GM23338 (cell line): ENCODE measurements at regions not wholly inside any gene's neighbourhood (a gene's known extent, or its start where the extent isn't known, plus 50 kb on each side); places are given as distances from the start of the nearest gene placed in this dataset.

Experiments used
- ATAC-seq: fragments of 200-7000 bp; cut with Tn5 transposase; 3 replicates; pipeline ENCODE4 v1.9.1; 2020
- DNase-seq: peaks from one replicate; pipeline ENCODE4 v3.0.0-alpha.2; 2015; ENCODE audit warnings: low spot score
- H2AFZ ChIP-seq: fragments of 200-600 bp; sonication (generic); 2 replicates; pipeline ENCODE4 v1.8.0; 2016; ENCODE audit warnings: antibody characterized with exemption, mild to moderate bottlenecking, moderate library complexity
- H3F3A ChIP-seq: fragments of 200-600 bp; sonication (generic); replicated peaks from 2 replicates; pipeline ENCODE4 v1.8.0; 2017; ENCODE audit warnings: antibody characterized with exemption, mixed run types, low read depth
- H3K27ac ChIP-seq: fragments of 200-600 bp; sonication (generic); 2 replicates; pipeline ENCODE4 v1.6.1; 2016; ENCODE audit warnings: low read depth
- H3K27me3 ChIP-seq: fragments of 200-600 bp; sonication (generic); 2 replicates; pipeline ENCODE4 v1.8.0; 2016; ENCODE audit warnings: mild to moderate bottlenecking, mixed run types, moderate library complexity; ENCODE audit not compliant: insufficient read depth
- H3K36me3 ChIP-seq: fragments of 200-600 bp; sonication (generic); 2 replicates; pipeline ENCODE4 v1.8.0; 2016; ENCODE audit warnings: mild to moderate bottlenecking; ENCODE audit not compliant: insufficient read depth
- H3K4me1 ChIP-seq: fragments of 200-600 bp; sonication (generic); 2 replicates; pipeline ENCODE4 v1.8.0; 2016; ENCODE audit warnings: mild to moderate bottlenecking, moderate library complexity; ENCODE audit not compliant: insufficient read depth
- H3K4me2 ChIP-seq: fragments of 200-600 bp; sonication (generic); 2 replicates; pipeline ENCODE4 v1.7.1; 2017; ENCODE audit warnings: mixed run types
- H3K4me3 ChIP-seq: fragments of 200-600 bp; sonication (generic); 2 replicates; pipeline ENCODE4 v1.6.1; 2016; ENCODE audit warnings: mixed run types
- H3K79me2 ChIP-seq: fragments of 200-600 bp; sonication (generic); replicated peaks from 2 replicates; pipeline ENCODE4 v1.8.0; 2017; ENCODE audit warnings: mild to moderate bottlenecking; ENCODE audit not compliant: insufficient read depth
- H3K9me2 ChIP-seq: fragments of 200-600 bp; sonication (generic); 2 replicates; pipeline ENCODE4 v1.8.0; 2017; ENCODE audit not compliant: insufficient read depth
- H4K20me1 ChIP-seq: fragments of 200-600 bp; sonication (generic); replicated peaks from 2 replicates; pipeline ENCODE4 v1.8.0; 2017; ENCODE audit warnings: mild to moderate bottlenecking; ENCODE audit not compliant: insufficient read depth
- H3K27ac Mint-ChIP-seq: 2 replicates; pipeline ENCODE4 v1.8.0; 2020; ENCODE audit warnings: inconsistent platforms, mild to moderate bottlenecking, moderate library complexity, mixed read lengths
- H3K27me3 Mint-ChIP-seq: 3 replicates; pipeline ENCODE4 v1.8.0; 2022; ENCODE audit warnings: low read depth, mild to moderate bottlenecking, moderate library complexity, mixed read lengths, inconsistent platforms; ENCODE audit not compliant: insufficient read depth, poor library complexity
- H3K36me3 Mint-ChIP-seq: 3 replicates; pipeline ENCODE4 v1.8.0; 2021; ENCODE audit warnings: low read depth, mild to moderate bottlenecking, inconsistent platforms, moderate library complexity, mixed read lengths
- H3K4me1 Mint-ChIP-seq: 3 replicates; pipeline ENCODE4 v1.8.0; 2020; ENCODE audit warnings: mild to moderate bottlenecking, inconsistent platforms, mixed read lengths
- H3K4me3 Mint-ChIP-seq: 3 replicates; pipeline ENCODE4 v1.8.0; 2021; ENCODE audit warnings: moderate library complexity, mild to moderate bottlenecking, inconsistent platforms, mixed read lengths
- H3K9me3 Mint-ChIP-seq: 3 replicates; pipeline ENCODE4 v1.8.0; 2020; ENCODE audit warnings: moderate library complexity, mild to moderate bottlenecking, inconsistent platforms, mixed read lengths
- CREB1 ChIP-seq: fragments of 250-450 bp; sonication (Bioruptor Pico); IDR thresholded peaks from 2 replicates; pipeline ENCODE4 v1.5.0; 2020; ENCODE audit warnings: low read depth, mild to moderate bottlenecking, moderate library complexity
- CTCF ChIP-seq, 2 experiments: fragments of 200-600 bp in 1 of 2; sonication (generic) in 1 of 2; conservative IDR thresholded peaks; 2 replicates each; pipeline versions ENCODE4 v1.5.1 to v1.6.1; 2016 to 2017; ENCODE audit warnings: antibody characterized with exemption in 2 of 2, low read depth in 2 of 2, mild to moderate bottlenecking in 2 of 2, moderate library complexity in 1 of 2
- EZH2 ChIP-seq: fragments of 200-600 bp; sonication (generic); IDR thresholded peaks from one replicate; pipeline ENCODE4 v1.8.0; 2017; ENCODE audit warnings: antibody characterized with exemption, mild to moderate bottlenecking, low read depth; ENCODE audit not compliant: unreplicated experiment
- EZH2phosphoT487 ChIP-seq: fragments of 200-600 bp; sonication (generic); IDR thresholded peaks from one replicate; pipeline ENCODE4 v1.8.1; 2018; ENCODE audit warnings: antibody characterized with exemption; ENCODE audit not compliant: unreplicated experiment
- JUNB ChIP-seq: IDR thresholded peaks from one replicate; pipeline ENCODE4 v1.6.1; 2016; ENCODE audit warnings: antibody characterized with exemption; ENCODE audit not compliant: unreplicated experiment
- NANOG ChIP-seq: IDR thresholded peaks from 2 replicates; pipeline ENCODE4 v1.6.1; 2016; ENCODE audit warnings: antibody characterized with exemption, borderline replicate concordance
- POLR2AphosphoS5 ChIP-seq: IDR thresholded peaks from 2 replicates; pipeline ENCODE4 v1.6.1; 2016; ENCODE audit warnings: antibody characterized with exemption, low read depth
- REST ChIP-seq: IDR thresholded peaks from one replicate; pipeline ENCODE4 v1.6.1; 2018; ENCODE audit warnings: antibody characterized with exemption; ENCODE audit not compliant: unreplicated experiment
- STAT1 ChIP-seq: IDR thresholded peaks from one replicate; pipeline ENCODE4 v1.6.1; 2016; ENCODE audit warnings: antibody characterized with exemption; ENCODE audit not compliant: unreplicated experiment
- ZNF114 ChIP-seq: fragments of 250-450 bp; sonication (Bioruptor Pico); IDR thresholded peaks from 2 replicates; pipeline ENCODE4 v1.5.0; 2020; ENCODE audit warnings: mild to moderate bottlenecking, moderate library complexity
- ZNF331 ChIP-seq: fragments of 250-450 bp; sonication (Bioruptor Pico); IDR thresholded peaks from 2 replicates; pipeline ENCODE4 v1.5.0; 2020; ENCODE audit warnings: low read depth, mild to moderate bottlenecking, moderate library complexity
- TF ChIP-seq, protein P1 (sequence below): fragments of 250-450 bp; sonication (Bioruptor Pico); IDR thresholded peaks from 2 replicates; pipeline ENCODE4 v1.5.0; 2020; ENCODE audit warnings: mild to moderate bottlenecking, moderate library complexity
- TF ChIP-seq, protein P2 (sequence below): IDR thresholded peaks from 2 replicates; pipeline ENCODE4 v1.6.1; 2016; ENCODE audit warnings: antibody characterized with exemption

DNA sequence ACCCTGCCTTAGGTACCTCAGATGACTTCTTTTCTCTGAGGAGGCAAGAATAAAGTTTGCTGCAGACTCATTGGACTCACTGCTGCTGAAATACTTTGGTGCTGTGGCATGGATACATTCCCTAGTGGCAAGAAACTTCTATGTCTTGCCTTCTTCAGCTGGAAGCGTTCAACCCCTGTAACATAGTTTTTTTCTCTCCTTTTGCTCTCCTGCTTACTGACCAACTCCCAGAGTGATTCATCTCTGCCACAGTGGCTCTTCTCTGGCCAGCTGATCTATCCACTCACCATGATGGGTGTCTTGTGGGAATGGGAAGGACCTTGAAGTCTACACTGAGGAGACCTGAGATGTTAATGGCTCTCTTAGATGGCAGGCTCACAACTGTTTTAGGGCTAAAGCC is 309.3 kb upstream of the LRRTM4 start:
- Histone ChIP-seq H3K27me3 (no peaks in the 10 kb centered on the region), H2AFZ (no peak overlapping the region), H4K20me1 (no peaks in the 10 kb centered on the region), H3K4me2 (no peak overlapping the region), H3F3A (no peaks in the 10 kb centered on the region), H3K9me2 (0 out of 2 replicates have a peak, but pooled peaks cover 4% of the 10 kb centered on the region), H3K79me2 (no peaks in the 10 kb centered on the region), H3K36me3 (peaks cover 26% of the 10 kb centered on the region), H3K4me1 (peaks cover 13% of the 10 kb centered on the region; the same call in 1 of the 2 replicates), H3K4me3 (no peak overlapping the region), H3K27ac (no peak overlapping the region)
- TF ChIP-seq NANOG: no peak
- TF ChIP-seq REST: no peak
- no peak for TF ChIP-seq POLR2AphosphoS5
- no peak for TF ChIP-seq CTCF (conservative IDR thresholded peaks at IDR 0.05; ENCODE audit: low read depth in 2 of 2)
- no peak for TF ChIP-seq CREB1
- TF ChIP-seq, protein P1, sequence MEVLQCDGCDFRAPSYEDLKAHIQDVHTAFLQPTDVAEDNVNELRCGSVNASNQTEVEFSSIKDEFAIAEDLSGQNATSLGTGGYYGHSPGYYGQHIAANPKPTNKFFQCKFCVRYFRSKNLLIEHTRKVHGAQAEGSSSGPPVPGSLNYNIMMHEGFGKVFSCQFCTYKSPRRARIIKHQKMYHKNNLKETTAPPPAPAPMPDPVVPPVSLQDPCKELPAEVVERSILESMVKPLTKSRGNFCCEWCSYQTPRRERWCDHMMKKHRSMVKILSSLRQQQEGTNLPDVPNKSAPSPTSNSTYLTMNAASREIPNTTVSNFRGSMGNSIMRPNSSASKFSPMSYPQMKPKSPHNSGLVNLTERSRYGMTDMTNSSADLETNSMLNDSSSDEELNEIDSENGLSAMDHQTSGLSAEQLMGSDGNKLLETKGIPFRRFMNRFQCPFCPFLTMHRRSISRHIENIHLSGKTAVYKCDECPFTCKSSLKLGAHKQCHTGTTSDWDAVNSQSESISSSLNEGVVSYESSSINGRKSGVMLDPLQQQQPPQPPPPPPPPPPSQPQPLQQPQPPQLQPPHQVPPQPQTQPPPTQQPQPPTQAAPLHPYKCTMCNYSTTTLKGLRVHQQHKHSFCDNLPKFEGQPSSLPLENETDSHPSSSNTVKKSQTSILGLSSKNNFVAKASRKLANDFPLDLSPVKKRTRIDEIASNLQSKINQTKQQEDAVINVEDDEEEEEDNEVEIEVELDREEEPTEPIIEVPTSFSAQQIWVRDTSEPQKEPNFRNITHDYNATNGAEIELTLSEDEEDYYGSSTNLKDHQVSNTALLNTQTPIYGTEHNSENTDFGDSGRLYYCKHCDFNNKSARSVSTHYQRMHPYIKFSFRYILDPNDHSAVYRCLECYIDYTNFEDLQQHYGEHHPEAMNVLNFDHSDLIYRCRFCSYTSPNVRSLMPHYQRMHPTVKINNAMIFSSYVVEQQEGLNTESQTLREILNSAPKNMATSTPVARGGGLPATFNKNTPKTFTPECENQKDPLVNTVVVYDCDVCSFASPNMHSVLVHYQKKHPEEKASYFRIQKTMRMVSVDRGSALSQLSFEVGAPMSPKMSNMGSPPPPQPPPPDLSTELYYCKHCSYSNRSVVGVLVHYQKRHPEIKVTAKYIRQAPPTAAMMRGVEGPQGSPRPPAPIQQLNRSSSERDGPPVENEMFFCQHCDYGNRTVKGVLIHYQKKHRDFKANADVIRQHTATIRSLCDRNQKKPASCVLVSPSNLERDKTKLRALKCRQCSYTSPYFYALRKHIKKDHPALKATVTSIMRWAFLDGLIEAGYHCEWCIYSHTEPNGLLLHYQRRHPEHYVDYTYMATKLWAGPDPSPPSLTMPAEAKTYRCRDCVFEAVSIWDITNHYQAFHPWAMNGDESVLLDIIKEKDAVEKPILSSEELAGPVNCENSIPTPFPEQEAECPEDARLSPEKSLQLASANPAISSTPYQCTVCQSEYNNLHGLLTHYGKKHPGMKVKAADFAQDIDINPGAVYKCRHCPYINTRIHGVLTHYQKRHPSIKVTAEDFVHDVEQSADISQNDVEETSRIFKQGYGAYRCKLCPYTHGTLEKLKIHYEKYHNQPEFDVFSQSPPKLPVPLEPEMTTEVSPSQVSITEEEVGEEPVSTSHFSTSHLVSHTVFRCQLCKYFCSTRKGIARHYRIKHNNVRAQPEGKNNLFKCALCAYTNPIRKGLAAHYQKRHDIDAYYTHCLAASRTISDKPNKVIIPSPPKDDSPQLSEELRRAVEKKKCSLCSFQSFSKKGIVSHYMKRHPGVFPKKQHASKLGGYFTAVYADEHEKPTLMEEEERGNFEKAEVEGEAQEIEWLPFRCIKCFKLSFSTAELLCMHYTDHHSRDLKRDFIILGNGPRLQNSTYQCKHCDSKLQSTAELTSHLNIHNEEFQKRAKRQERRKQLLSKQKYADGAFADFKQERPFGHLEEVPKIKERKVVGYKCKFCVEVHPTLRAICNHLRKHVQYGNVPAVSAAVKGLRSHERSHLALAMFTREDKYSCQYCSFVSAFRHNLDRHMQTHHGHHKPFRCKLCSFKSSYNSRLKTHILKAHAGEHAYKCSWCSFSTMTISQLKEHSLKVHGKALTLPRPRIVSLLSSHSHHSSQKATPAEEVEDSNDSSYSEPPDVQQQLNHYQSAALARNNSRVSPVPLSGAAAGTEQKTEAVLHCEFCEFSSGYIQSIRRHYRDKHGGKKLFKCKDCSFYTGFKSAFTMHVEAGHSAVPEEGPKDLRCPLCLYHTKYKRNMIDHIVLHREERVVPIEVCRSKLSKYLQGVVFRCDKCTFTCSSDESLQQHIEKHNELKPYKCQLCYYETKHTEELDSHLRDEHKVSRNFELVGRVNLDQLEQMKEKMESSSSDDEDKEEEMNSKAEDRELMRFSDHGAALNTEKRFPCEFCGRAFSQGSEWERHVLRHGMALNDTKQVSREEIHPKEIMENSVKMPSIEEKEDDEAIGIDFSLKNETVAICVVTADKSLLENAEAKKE (CRISPR knock-in tag): no peak
- no peak for TF ChIP-seq ZNF331 (CRISPR knock-in tag)
- TF ChIP-seq, protein P2, sequence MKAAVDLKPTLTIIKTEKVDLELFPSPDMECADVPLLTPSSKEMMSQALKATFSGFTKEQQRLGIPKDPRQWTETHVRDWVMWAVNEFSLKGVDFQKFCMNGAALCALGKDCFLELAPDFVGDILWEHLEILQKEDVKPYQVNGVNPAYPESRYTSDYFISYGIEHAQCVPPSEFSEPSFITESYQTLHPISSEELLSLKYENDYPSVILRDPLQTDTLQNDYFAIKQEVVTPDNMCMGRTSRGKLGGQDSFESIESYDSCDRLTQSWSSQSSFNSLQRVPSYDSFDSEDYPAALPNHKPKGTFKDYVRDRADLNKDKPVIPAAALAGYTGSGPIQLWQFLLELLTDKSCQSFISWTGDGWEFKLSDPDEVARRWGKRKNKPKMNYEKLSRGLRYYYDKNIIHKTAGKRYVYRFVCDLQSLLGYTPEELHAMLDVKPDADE: no peak
- no peak for TF ChIP-seq EZH2
- no peak for TF ChIP-seq JUNB
- no peak for TF ChIP-seq ZNF114 (CRISPR knock-in tag)
- no peak for TF ChIP-seq EZH2phosphoT487
- TF ChIP-seq STAT1: no peak
- no peak for DNase-seq
- Mint-ChIP-seq H3K4me1 (peaks cover 11% of the 10 kb centered on the region), H3K27ac (no peak overlapping the region), H3K36me3 (peaks cover 56% of the 10 kb centered on the region), H3K9me3 (peaks cover 57% of the 10 kb centered on the region), H3K27me3 (peaks cover 5% of the 10 kb centered on the region), H3K4me3 (no peak overlapping the region)
- ATAC-seq: no peak
